ENCODE measurements at regions not wholly inside any gene's neighbourhood (a gene's known extent, or its start where the extent isn't known, plus 50 kb on each side); places are given as distances from the start of the nearest gene placed in this dataset.

- no peak for TF ChIP-seq CREB5 (CRISPR knock-in tag; IDR thresholded peaks at IDR 0.05; ENCODE audit: low read depth)
- TF ChIP-seq TSHZ2 (CRISPR knock-in tag; IDR thresholded peaks at IDR 0.05) = no peak
- TF ChIP-seq ZNF70 (CRISPR knock-in tag; IDR thresholded peaks at IDR 0.05) = no peak
- no peak for TF ChIP-seq CSRNP3 (CRISPR knock-in tag; IDR thresholded peaks at IDR 0.05)
- no peak for TF ChIP-seq RARB (CRISPR knock-in tag; IDR thresholded peaks at IDR 0.05)
- no peak for TF ChIP-seq ISL1 (CRISPR knock-in tag; IDR thresholded peaks at IDR 0.05)
- ATAC-seq = no peak
These were observed 61.6 kb downstream of the GJD2 start for GRCh38 chr15:34693053-34693744.

- no peak for ATAC-seq
- TF ChIP-seq PPARA (CRISPR knock-in tag; IDR thresholded peaks at IDR 0.05; ENCODE audit: borderline replicate concordance) (no peak), CREB5 (CRISPR knock-in tag; IDR thresholded peaks at IDR 0.05; ENCODE audit: low read depth) (no peak), ZNF8 (CRISPR knock-in tag; IDR thresholded peaks at IDR 0.05) (no peak), TOX (CRISPR knock-in tag; IDR thresholded peaks at IDR 0.05; ENCODE audit: borderline replicate concordance) (no peak), CSDC2 (CRISPR knock-in tag; IDR thresholded peaks at IDR 0.05) (no peak), BACH2 (CRISPR knock-in tag; IDR thresholded peaks at IDR 0.05; ENCODE audit: borderline replicate concordance) (no peak), ZFP30 (CRISPR knock-in tag; IDR thresholded peaks at IDR 0.05) (no peak), TSHZ2 (CRISPR knock-in tag; IDR thresholded peaks at IDR 0.05) (no peak), GLIS3 (CRISPR knock-in tag; IDR thresholded peaks at IDR 0.05) (no peak), PATZ1 (CRISPR knock-in tag; IDR thresholded peaks at IDR 0.05; ENCODE audit: borderline replicate concordance) (no peak), ISL1 (CRISPR knock-in tag; IDR thresholded peaks at IDR 0.05) (no peak), ZNF565 (CRISPR knock-in tag; conservative IDR thresholded peaks at IDR 0.05; ENCODE audit: low read depth) (no peak), ARNTL (CRISPR knock-in tag; IDR thresholded peaks at IDR 0.05; ENCODE audit: borderline replicate concordance, low read depth) (no peak)
These were observed 63.8 kb downstream of the GJD2 start for GRCh38 chr15:34691034-34691433.

GRCh38 chr15:34688699-34689098, 66.1 kb downstream of the GJD2 start:
- ATAC-seq = no peak
- TF ChIP-seq CSRNP3 (CRISPR knock-in tag; IDR thresholded peaks at IDR 0.05) = no peak

Measured in SK-N-SH treated with all-trans-retinoic acid at 6 μM for 48 hours (cell line).